H1 (cell line): ENCODE measurements at regions not wholly inside any gene's neighbourhood (a gene's known extent, or its start where the extent isn't known, plus 50 kb on each side); places are given as distances from the start of the nearest gene placed in this dataset.

ENCODE experiments used
- FOSL1 ChIP-seq: IDR thresholded peaks from 2 replicates; pipeline ENCODE4 v1.6.1; 2011; ENCODE audit warnings: mild to moderate bottlenecking, low read depth, low read length, moderate library complexity; ENCODE audit not compliant: insufficient read depth
- SIX5 ChIP-seq: IDR thresholded peaks from 2 replicates; pipeline ENCODE4 v1.6.1; 2011; ENCODE audit warnings: mild to moderate bottlenecking, low read depth, low read length
- YY1 ChIP-seq: IDR thresholded peaks from 2 replicates; pipeline ENCODE4 v1.6.1; 2011; ENCODE audit warnings: low read depth, mild to moderate bottlenecking, low read length
- ZNF274 ChIP-seq: IDR thresholded peaks from 2 replicates; pipeline ENCODE4 v1.7.0; 2012; ENCODE audit warnings: low read length, borderline replicate concordance; ENCODE audit errors: extremely low read depth
- TF ChIP-seq, protein P1 (sequence below): IDR thresholded peaks from 2 replicates; pipeline ENCODE4 v1.6.1; 2011; ENCODE audit warnings: low read length, improper control_type of control experiment
- TF ChIP-seq, protein P2 (sequence below): fragments of 300-600 bp; sonication (generic); IDR thresholded peaks from 2 replicates; pipeline ENCODE4 v1.7.1; 2012; ENCODE audit warnings: low read length, moderate library complexity, mild to moderate bottlenecking, inconsistent platforms; ENCODE audit not compliant: insufficient replicate concordance
- TF ChIP-seq, protein P3 (sequence below): IDR thresholded peaks from 2 replicates; pipeline ENCODE4 v1.6.1; 2012; ENCODE audit warnings: low read length, inconsistent platforms

DNA sequence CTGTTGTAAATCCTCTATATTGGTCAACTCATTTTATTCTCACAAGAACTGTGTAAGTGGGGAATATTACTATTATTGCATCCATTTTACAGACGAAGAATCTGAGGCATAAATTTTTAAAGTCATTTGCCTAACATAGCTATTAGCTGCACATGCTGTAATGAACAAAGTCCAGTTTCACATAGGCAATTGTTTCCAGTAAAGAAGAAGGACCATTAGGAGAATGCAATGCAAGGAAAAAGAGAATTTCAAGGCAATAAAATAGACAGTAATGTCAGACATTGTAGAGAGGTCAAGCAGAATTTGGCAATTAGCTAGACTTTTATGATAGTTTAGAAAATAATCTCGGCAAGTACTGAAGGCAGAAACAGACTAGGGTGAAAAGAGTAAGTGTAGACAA is 578.7 kb upstream of the NECTIN3 start (continued):
- TF ChIP-seq, protein P1, sequence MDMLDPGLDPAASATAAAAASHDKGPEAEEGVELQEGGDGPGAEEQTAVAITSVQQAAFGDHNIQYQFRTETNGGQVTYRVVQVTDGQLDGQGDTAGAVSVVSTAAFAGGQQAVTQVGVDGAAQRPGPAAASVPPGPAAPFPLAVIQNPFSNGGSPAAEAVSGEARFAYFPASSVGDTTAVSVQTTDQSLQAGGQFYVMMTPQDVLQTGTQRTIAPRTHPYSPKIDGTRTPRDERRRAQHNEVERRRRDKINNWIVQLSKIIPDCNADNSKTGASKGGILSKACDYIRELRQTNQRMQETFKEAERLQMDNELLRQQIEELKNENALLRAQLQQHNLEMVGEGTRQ, result no peak
- TF ChIP-seq ZNF274 (no peak), FOSL1 (no peak), YY1 (no peak), SIX5 (no peak)
- TF ChIP-seq, protein P2, sequence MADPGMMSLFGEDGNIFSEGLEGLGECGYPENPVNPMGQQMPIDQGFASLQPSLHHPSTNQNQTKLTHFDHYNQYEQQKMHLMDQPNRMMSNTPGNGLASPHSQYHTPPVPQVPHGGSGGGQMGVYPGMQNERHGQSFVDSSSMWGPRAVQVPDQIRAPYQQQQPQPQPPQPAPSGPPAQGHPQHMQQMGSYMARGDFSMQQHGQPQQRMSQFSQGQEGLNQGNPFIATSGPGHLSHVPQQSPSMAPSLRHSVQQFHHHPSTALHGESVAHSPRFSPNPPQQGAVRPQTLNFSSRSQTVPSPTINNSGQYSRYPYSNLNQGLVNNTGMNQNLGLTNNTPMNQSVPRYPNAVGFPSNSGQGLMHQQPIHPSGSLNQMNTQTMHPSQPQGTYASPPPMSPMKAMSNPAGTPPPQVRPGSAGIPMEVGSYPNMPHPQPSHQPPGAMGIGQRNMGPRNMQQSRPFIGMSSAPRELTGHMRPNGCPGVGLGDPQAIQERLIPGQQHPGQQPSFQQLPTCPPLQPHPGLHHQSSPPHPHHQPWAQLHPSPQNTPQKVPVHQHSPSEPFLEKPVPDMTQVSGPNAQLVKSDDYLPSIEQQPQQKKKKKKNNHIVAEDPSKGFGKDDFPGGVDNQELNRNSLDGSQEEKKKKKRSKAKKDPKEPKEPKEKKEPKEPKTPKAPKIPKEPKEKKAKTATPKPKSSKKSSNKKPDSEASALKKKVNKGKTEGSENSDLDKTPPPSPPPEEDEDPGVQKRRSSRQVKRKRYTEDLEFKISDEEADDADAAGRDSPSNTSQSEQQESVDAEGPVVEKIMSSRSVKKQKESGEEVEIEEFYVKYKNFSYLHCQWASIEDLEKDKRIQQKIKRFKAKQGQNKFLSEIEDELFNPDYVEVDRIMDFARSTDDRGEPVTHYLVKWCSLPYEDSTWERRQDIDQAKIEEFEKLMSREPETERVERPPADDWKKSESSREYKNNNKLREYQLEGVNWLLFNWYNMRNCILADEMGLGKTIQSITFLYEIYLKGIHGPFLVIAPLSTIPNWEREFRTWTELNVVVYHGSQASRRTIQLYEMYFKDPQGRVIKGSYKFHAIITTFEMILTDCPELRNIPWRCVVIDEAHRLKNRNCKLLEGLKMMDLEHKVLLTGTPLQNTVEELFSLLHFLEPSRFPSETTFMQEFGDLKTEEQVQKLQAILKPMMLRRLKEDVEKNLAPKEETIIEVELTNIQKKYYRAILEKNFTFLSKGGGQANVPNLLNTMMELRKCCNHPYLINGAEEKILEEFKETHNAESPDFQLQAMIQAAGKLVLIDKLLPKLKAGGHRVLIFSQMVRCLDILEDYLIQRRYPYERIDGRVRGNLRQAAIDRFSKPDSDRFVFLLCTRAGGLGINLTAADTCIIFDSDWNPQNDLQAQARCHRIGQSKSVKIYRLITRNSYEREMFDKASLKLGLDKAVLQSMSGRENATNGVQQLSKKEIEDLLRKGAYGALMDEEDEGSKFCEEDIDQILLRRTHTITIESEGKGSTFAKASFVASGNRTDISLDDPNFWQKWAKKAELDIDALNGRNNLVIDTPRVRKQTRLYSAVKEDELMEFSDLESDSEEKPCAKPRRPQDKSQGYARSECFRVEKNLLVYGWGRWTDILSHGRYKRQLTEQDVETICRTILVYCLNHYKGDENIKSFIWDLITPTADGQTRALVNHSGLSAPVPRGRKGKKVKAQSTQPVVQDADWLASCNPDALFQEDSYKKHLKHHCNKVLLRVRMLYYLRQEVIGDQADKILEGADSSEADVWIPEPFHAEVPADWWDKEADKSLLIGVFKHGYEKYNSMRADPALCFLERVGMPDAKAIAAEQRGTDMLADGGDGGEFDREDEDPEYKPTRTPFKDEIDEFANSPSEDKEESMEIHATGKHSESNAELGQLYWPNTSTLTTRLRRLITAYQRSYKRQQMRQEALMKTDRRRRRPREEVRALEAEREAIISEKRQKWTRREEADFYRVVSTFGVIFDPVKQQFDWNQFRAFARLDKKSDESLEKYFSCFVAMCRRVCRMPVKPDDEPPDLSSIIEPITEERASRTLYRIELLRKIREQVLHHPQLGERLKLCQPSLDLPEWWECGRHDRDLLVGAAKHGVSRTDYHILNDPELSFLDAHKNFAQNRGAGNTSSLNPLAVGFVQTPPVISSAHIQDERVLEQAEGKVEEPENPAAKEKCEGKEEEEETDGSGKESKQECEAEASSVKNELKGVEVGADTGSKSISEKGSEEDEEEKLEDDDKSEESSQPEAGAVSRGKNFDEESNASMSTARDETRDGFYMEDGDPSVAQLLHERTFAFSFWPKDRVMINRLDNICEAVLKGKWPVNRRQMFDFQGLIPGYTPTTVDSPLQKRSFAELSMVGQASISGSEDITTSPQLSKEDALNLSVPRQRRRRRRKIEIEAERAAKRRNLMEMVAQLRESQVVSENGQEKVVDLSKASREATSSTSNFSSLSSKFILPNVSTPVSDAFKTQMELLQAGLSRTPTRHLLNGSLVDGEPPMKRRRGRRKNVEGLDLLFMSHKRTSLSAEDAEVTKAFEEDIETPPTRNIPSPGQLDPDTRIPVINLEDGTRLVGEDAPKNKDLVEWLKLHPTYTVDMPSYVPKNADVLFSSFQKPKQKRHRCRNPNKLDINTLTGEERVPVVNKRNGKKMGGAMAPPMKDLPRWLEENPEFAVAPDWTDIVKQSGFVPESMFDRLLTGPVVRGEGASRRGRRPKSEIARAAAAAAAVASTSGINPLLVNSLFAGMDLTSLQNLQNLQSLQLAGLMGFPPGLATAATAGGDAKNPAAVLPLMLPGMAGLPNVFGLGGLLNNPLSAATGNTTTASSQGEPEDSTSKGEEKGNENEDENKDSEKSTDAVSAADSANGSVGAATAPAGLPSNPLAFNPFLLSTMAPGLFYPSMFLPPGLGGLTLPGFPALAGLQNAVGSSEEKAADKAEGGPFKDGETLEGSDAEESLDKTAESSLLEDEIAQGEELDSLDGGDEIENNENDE, result no peak
- TF ChIP-seq, protein P3, sequence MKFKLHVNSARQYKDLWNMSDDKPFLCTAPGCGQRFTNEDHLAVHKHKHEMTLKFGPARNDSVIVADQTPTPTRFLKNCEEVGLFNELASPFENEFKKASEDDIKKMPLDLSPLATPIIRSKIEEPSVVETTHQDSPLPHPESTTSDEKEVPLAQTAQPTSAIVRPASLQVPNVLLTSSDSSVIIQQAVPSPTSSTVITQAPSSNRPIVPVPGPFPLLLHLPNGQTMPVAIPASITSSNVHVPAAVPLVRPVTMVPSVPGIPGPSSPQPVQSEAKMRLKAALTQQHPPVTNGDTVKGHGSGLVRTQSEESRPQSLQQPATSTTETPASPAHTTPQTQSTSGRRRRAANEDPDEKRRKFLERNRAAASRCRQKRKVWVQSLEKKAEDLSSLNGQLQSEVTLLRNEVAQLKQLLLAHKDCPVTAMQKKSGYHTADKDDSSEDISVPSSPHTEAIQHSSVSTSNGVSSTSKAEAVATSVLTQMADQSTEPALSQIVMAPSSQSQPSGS, result no peak
